SHP77 (cell line): ENCODE measurements at regions not wholly inside any gene's neighbourhood (a gene's known extent, or its start where the extent isn't known, plus 50 kb on each side); places are given as distances from the start of the nearest gene placed in this dataset.

Experiments used
- DNase-seq, 2 experiments: peaks; one replicate each; lab custom pipeline; 2025; lab: John Stamatoyannopoulos, UW

DNA sequence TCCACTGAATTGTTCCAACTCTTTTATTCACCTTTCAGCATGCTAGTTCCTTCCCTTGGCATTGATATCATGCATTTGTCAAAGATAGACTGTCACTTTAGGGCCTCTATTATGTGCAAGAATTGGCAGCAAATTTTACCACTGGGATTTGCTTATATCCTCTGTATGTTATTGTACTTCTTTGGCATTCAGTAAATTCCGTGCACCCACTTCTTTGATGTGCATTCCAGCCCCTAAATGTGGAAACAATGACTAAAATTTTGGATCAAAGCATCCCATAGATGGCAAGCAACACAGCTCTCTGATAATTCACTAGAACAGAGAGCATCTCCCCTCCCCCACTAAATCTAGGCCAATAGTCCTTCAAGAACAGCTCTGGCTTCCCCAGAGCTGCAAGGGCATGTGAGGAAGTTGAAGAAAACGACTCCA is 399.0 kb upstream of the HNRNPA3 start:
- DNase-seq = no peak

GRCh38 chr2:176814274-176814673 is 398.3 kb upstream of the HNRNPA3 start:
- DNase-seq = no peak

DNA sequence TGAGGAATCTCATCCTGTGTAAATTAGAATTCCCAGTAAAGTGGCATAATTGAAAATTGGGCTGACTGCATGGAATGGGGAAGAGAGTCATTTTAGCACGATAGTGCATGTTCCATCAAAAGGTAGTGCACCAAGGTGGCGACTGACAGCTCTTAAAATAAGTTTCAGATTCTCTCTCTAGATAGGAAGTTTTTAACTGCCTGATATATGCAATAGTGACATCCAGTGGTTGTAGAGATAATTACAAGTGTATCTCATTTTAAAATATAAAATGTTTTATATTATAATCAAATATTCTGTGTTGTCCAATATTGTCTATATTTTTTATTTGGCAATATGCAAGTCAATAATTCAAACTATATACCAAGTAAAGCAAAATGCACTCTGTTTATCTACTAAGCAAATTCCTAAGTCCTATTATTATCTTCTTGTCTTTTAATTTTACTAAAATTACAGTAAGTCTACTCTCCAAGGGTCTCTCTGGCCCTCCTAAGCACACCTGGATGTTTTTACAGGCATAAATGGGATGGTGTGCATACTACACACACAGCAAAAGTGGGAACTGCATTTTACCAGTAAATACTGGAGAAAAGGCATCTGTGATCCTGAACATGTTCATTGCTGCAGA is 397.7 kb upstream of the HNRNPA3 start:
- DNase-seq = peak in 1 of 2 experiments; percentile 31

DNA sequence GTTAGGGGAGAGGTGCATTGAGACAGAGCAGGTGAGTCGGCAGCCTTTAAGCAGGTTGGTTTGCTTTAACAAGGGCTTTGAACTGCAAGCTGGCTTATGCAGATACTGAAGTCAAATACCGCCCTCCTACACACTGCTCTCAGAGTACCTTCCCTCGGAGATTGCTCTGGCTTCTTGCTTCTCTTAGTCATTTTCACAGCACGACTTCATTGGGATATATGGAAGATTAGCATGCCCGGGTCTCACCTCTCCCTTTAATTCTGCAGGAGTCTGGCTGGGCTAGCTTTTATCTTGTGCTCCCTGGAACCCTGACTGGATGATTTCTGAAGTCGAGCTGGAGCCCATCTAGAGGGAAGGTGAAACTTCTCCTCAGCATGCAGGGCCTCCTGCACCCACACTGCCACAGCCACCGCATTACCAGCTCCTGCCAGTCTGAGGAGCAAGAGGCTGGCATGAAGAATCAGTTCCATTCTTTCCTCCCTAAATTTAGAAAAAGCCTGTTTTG is 395.5 kb upstream of the HNRNPA3 start:
- DNase-seq = no peak

GRCh38 chr2:176818076-176818475 is 394.5 kb upstream of the HNRNPA3 start:
- no peak for DNase-seq

- no peak for DNase-seq
Observed at GRCh38 chr2:176818617-176819016, 394.0 kb upstream of the HNRNPA3 start.

DNA sequence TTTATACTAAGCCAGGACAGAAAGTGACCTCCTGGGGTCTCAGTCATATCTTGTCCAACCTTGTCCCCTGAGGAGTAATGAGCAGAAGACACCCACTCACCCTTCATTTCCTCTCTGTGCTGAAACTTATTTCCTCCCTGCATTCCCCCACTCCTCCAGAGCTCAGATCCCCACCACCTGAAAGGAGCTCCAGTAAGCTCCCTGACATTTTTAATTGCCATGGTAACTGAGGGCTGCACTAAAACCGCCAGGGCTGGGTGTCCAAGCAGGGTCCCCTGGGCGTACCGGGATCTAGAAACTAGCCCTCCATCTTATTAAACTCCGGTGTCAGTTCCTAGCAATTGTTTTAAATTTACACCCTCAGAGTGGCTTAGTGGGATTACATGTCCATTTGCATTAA is 393.3 kb upstream of the HNRNPA3 start:
- no peak for DNase-seq

DNA sequence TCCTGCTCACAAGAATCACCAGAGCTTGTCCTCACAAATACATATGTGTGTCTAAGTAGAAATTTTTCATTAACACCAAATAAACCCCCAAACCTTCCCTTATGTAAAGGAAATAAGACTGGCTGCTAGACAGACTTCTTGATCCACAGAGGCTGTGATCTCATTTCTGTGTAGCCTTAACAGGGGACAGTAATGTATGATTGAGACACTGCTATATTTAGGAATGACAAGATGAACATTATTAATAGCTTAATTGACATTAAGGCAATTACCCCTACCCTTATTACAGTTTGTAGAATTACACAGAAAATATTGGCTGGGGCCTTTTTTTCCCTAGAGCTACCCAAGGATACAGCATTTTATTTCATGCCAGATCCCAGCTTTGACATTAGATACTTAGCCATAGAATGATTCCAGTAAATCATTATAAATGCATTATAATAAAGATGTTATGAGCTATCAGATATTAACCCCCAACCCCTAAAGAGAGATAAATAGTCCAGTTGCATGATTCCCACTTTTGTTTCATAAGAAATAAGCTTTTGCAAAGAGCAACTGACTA is 392.1 kb upstream of the HNRNPA3 start:
- DNase-seq = no peak

DNA sequence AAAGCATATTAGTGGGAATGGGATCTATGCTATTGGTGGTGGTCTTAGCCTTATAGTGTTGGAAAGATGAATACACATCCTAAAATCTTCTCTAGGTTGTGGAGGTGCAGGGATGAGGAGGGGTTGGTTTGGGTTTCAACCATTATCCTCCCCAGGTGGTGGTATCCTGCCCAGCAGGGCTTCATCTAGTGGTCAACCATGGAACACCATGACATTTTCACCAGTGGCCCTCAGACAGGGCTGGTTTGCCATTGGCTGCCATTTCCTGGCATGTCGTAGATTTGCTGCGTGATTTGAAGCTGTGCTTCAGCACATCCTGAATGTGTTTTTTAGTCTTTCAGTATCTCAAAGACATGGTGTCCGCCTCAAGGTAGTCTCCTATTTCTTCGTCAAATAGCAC is 391.2 kb upstream of the HNRNPA3 start:
- no peak for DNase-seq

DNA sequence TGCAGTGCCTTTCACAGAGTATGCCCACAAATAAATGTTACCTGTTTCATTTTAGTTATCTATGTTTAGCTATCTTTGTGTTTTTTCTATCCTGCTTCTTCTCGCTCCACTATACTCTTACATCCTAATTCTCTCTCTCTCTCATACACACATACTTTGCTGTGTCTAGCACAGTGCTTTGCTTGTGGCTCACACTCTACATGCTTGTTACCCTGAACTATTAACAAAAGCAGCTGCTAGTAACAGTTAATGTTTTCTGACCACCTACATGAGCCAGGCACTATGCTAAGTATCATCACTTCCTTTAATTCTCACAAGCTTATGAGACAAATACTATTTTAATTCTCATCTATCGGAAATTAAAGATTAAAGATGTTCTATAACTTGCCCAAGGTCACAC is 390.5 kb upstream of the HNRNPA3 start:
- no peak for DNase-seq

DNA sequence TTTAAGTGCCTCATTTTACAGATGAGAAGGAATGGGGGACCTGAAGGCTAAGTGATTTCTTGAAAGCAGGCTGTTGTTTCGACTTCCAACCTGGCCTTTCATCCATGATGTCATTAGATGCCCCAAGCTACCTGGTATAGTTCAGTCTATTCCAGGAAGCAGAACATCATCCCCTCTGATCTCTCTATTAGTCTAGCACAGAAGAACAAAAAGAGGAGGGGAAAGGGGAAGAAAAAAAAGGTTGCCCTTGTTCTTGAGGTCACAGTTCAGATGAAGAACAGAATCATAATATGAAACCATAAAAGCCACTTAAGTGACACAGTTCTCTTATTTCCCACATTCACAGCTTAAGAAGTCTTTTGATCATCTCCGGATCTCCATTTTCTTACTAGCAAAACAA is 386.2 kb upstream of the HNRNPA3 start:
- no peak for DNase-seq

- DNase-seq = no peak
Observed at GRCh38 chr2:176826984-176827668, 385.5 kb upstream of the HNRNPA3 start.

DNA sequence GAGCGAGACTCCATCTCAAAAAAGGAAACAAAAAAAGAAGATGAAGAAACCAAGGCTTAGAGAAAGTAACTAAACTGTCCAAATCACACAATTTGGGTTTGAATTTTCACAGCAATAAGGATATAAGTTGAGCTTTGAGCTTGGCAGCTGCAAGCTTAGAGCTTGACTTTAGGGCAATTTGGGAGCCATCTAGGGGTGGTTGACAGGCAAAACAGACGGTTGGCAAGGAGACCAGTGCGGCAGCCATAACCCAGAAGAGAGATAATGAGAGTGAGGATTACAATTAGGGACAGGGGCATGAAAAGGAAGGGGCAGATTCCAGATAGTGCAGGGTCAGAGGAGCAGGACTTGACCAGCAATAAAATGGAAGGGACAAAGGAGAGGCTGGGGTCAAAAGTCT is 382.2 kb upstream of the HNRNPA3 start:
- no peak for DNase-seq

DNA sequence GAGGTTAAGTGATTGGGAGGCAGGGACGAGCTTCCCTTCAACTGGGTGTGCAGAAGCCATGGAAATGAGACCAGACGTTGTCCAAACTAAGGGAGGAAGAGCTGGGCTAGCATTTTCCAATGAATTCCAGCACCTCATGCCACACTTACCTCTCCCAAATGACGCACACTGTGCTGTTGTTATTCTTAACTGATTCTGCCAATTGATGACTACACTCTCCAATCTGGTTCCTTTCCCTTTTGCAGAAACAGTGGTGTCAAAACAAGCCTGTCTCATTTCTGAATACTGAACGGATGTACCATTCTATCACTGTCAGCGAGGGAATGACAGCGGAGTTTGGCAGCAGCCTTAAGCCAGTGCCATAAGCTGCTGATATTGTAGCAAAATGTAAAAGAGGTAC is 380.5 kb upstream of the HNRNPA3 start:
- DNase-seq = no peak

GRCh38 chr2:176833671-176834070 is 378.9 kb upstream of the HNRNPA3 start:
- no peak for DNase-seq

DNA sequence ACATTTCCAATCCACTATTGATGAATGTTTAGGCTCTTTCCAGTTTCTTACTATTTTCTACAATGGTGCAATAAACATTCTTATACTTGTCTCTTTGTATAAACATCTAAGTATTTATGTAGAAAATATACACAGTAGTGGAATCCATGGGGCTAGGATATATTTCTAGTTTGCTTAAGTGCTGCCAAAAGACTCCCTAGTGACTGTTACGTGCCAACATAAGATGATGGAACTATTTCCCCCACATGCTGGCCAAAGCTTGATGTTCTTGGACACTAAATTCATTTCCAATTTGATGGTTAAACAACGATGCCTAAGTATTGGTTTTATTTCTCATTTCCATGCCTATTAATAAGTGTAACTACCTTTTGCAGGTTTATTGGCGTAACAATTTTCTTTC is 378.4 kb upstream of the HNRNPA3 start:
- DNase-seq = no peak

DNA sequence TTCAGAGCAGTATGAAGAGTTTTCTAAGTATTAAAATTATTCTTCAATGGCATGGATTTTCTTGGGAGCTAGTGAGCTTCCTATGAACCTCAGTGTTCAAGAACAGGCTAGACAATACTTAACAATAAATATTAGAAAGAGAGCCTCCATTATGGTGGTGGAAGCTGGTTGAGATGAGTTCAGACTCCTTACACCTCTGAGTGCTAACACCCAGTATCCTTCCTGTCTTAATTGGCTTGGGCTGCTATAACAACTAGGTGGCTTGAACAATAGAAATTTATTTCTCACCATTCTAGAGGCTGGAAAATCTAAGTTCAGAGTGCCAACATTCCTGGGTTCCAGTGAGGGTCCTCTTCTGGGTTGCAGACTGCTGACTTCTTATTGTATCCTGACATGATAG is 369.4 kb upstream of the HNRNPA3 start:
- DNase-seq = no peak

DNA sequence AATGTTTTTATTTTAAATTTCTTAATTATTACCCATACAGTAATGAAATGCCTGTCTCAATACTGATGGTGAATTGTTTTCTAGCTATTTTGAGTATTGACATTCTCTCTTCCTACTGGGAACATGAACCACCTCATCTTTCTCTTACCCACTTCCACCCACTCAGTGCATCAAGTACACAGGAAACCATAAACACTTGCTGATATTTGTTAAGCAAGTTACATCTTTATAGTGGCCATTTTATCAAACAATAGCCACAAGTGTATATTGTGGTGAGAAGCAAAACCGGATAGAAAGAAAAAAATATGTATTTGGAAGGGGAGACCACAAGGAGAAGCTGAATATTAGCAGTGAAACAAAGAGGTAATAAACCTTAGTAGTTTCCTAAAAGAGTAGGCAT is 368.1 kb upstream of the HNRNPA3 start:
- DNase-seq = no peak

GRCh38 chr2:176845718-176846117 is 366.9 kb upstream of the HNRNPA3 start:
- DNase-seq = no peak

DNA sequence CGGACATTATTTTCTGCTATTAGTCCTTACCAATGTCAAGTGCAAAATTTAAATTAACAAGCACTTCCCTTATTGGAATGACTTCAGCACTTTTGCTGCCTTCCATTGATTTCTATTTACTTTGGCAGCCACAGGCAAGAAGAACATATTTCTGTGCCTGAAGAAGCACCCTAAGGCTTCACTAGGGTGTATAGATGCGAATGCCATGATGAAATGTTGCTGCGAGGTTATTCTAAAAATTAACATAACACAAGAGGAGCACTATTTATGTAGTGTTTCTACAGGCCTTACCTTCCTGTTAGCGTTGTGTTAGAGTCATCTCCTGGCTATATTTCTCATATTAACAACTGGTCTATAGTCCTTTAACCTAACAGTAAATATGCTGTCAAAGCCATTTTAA is 365.0 kb upstream of the HNRNPA3 start:
- DNase-seq = no peak

GRCh38 chr2:176848844-176849243 is 363.8 kb upstream of the HNRNPA3 start:
- no peak for DNase-seq

GRCh38 chr2:176851200-176851888 is 361.2 kb upstream of the HNRNPA3 start:
- no peak for DNase-seq
